Endodermal cell (in vitro differentiated cells): ENCODE measurements at regions not wholly inside any gene's neighbourhood (a gene's known extent, or its start where the extent isn't known, plus 50 kb on each side); places are given as distances from the start of the nearest gene placed in this dataset.

Source experiments
- DNase-seq: peaks from one replicate; pipeline ENCODE4 v3.0.0-alpha.2; 2017
- H3K27ac ChIP-seq: 2 replicates; pipeline ENCODE4 v1.5.1; 2013; ENCODE audit warnings: mild to moderate bottlenecking, low read depth, low read length, moderate library complexity
- H3K27me3 ChIP-seq: 2 replicates; pipeline ENCODE4 v1.6.1; 2013; ENCODE audit warnings: mild to moderate bottlenecking, low read length, moderate library complexity; ENCODE audit not compliant: insufficient read depth, control insufficient read depth, poor library complexity, severe bottlenecking
- H3K36me3 ChIP-seq: 2 replicates; pipeline ENCODE4 v1.7.0; 2013; ENCODE audit warnings: mild to moderate bottlenecking, low read length, moderate library complexity; ENCODE audit not compliant: control insufficient read depth, insufficient read depth
- H3K4me1 ChIP-seq: one replicate; pipeline ENCODE4 v1.7.0; 2013; ENCODE audit warnings: low read length; ENCODE audit not compliant: control insufficient read depth, insufficient read depth
- H3K4me3 ChIP-seq: 2 replicates; pipeline ENCODE4 v1.5.1; 2013; ENCODE audit warnings: mild to moderate bottlenecking, low read length, moderate library complexity
- H3K9ac ChIP-seq: 2 replicates; pipeline ENCODE4 v1.6.1; 2013; ENCODE audit warnings: mild to moderate bottlenecking, low read length, moderate library complexity; ENCODE audit not compliant: poor library complexity, severe bottlenecking; ENCODE audit errors: extremely low read depth
- H3K9me3 ChIP-seq: 2 replicates; pipeline ENCODE4 v1.6.1; 2013; ENCODE audit warnings: mild to moderate bottlenecking, low read length, moderate library complexity; ENCODE audit not compliant: control insufficient read depth
- H3K27ac Mint-ChIP-seq: 2 replicates; pipeline ENCODE4 v1.8.0; 2020; ENCODE audit warnings: mixed read lengths
- H3K27me3 Mint-ChIP-seq: 2 replicates; pipeline ENCODE4 v1.8.0; 2021; ENCODE audit warnings: mild to moderate bottlenecking, mixed read lengths; ENCODE audit not compliant: insufficient read depth
- H3K36me3 Mint-ChIP-seq: 2 replicates; pipeline ENCODE4 v1.8.0; 2020; ENCODE audit warnings: low read depth, mixed read lengths
- H3K4me1 Mint-ChIP-seq: 2 replicates; pipeline ENCODE4 v1.8.0; 2020; ENCODE audit warnings: mixed read lengths
- H3K4me3 Mint-ChIP-seq: 2 replicates; pipeline ENCODE4 v1.8.0; 2020; ENCODE audit warnings: mild to moderate bottlenecking, moderate library complexity, mixed read lengths
- H3K9me3 Mint-ChIP-seq: 2 replicates; pipeline ENCODE4 v1.8.0; 2020; ENCODE audit warnings: mild to moderate bottlenecking, mixed read lengths
- WGBS, 2 experiments: methylation state at CpG; one replicate each; pipeline versions ENCODE4 v1.1.5 to v1.1.7; 2013; ENCODE audit warnings: missing lambda C conversion rate in 2 of 2, mixed read lengths in 1 of 2; ENCODE audit not compliant: insufficient coverage in 1 of 2, insufficient read length in 1 of 2; 5-methylcytosine and 5-hydroxymethylcytosine counted together
- TF ChIP-seq, protein P1 (sequence below): fragments of 200-600 bp; sonication (generic); conservative IDR thresholded peaks from 2 replicates; pipeline ENCODE4 v1.5.0; 2021; ENCODE audit warnings: antibody characterized with exemption, mild to moderate bottlenecking

GRCh38 chr1:183732236-183732880 is 72.6 kb upstream of the RGL1 start:
- no peaks in the 10 kb centered on the region for H3K9me3 ChIP-seq
- DNase-seq = no peak
- no peaks in the 10 kb centered on the region for H3K36me3 Mint-ChIP-seq
- 92 to 100% methylated on average over 3 to 6 of the region's 6 CpGs for WGBS, 2 experiments
- no peaks in the 10 kb centered on the region for H3K9me3 Mint-ChIP-seq
- H3K27ac ChIP-seq = no peak overlapping the region
- H3K4me1 Mint-ChIP-seq = peaks cover 51% of the 10 kb centered on the region
- H3K4me3 ChIP-seq = no peak overlapping the region
- no peak overlapping the region for H3K9ac ChIP-seq
- no peak overlapping the region for H3K27ac Mint-ChIP-seq
- H3K36me3 ChIP-seq = no peaks in the 10 kb centered on the region
- TF ChIP-seq, protein P1, sequence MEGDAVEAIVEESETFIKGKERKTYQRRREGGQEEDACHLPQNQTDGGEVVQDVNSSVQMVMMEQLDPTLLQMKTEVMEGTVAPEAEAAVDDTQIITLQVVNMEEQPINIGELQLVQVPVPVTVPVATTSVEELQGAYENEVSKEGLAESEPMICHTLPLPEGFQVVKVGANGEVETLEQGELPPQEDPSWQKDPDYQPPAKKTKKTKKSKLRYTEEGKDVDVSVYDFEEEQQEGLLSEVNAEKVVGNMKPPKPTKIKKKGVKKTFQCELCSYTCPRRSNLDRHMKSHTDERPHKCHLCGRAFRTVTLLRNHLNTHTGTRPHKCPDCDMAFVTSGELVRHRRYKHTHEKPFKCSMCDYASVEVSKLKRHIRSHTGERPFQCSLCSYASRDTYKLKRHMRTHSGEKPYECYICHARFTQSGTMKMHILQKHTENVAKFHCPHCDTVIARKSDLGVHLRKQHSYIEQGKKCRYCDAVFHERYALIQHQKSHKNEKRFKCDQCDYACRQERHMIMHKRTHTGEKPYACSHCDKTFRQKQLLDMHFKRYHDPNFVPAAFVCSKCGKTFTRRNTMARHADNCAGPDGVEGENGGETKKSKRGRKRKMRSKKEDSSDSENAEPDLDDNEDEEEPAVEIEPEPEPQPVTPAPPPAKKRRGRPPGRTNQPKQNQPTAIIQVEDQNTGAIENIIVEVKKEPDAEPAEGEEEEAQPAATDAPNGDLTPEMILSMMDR = no peak
- H3K4me1 ChIP-seq = peaks cover 13% of the 10 kb centered on the region
- H3K27me3 ChIP-seq = no peaks in the 10 kb centered on the region
- H3K27me3 Mint-ChIP-seq = no peaks in the 10 kb centered on the region
- no peak overlapping the region for H3K4me3 Mint-ChIP-seq

DNA sequence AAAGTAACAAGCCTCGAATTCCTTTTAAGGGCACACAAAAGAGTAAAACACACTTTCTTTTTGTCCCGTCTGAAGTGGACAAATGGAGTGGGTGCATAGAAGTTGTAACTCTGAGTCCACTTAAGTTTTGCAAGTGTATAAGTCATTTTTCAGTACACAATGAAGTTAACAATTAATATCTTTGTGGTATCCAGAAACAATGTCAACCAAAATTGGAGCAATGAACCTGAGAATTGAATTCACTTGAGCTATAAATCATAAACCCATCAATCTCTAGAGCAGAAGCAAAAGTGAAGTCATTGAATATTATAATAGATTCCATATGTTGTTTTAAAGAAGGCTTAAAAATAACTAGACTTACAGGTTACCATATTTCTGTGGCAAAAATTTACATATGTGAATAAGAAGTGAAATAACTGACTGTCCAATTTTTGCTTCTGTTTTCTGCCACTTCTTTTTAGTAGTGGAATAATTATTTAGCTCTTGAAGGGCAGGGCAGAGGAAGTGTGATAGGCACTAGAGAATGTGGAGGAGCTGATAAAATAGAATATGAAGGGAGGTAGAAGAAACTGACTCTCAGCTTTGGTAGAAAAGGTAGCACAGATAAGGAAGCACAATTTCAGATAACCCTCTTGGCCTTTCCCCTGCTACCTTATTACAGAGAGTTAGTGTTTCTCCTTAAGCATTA is 73.9 kb upstream of the RGL1 start:
- no peak overlapping the region for H3K4me3 Mint-ChIP-seq
- TF ChIP-seq, protein P1 = no peak
- Histone ChIP-seq H3K4me1 (peaks cover 13% of the 10 kb centered on the region), H3K27me3 (no peaks in the 10 kb centered on the region), H3K9me3 (no peaks in the 10 kb centered on the region), H3K36me3 (no peaks in the 10 kb centered on the region), H3K27ac (no peak overlapping the region), H3K9ac (no peak overlapping the region), H3K4me3 (no peak overlapping the region)
- WGBS, 2 experiments = 90 to 100% methylated on average over 1 to 2 of the region's 2 CpGs
- no peaks in the 10 kb centered on the region for H3K36me3 Mint-ChIP-seq
- peaks cover 42% of the 10 kb centered on the region for H3K4me1 Mint-ChIP-seq
- no peak overlapping the region for H3K27ac Mint-ChIP-seq
- no peaks in the 10 kb centered on the region for H3K9me3 Mint-ChIP-seq
- no peaks in the 10 kb centered on the region for H3K27me3 Mint-ChIP-seq
- no peak for DNase-seq

DNA sequence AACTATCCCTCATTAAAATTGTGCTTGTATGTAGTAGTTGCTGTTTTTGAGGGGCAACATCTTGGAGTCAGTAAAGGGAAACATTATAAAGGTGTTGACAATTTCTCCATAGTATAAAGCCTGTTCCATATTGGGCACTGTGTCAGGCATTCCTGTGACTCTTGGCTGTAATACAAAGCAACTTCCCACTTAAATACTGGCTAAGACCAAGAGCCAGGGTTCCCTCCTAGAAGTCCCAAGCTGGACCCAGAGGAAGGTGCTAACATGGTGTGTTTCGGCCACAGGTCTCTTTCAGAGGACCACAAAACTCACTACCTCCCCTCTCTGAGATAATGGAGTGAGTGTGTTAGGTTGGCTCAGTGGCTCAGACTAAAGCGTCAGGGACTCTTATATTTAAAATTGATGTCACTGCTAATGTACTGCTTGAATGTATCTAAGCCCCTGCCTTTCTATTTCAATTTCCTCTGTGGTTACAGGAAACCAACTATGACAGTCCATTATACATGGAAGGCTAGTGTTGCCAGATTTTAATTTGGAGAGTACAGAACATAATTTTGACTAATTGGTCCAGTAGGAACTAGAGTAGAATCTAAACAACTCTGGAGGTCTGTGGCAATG is 74.7 kb upstream of the RGL1 start:
- no peak overlapping the region for H3K27ac Mint-ChIP-seq
- no peaks in the 10 kb centered on the region for H3K27me3 Mint-ChIP-seq
- H3K36me3 ChIP-seq = no peaks in the 10 kb centered on the region
- no peaks in the 10 kb centered on the region for H3K27me3 ChIP-seq
- H3K9me3 Mint-ChIP-seq = no peaks in the 10 kb centered on the region
- H3K4me3 Mint-ChIP-seq = no peak overlapping the region
- no peaks in the 10 kb centered on the region for H3K36me3 Mint-ChIP-seq
- no peak for DNase-seq
- no peak overlapping the region for H3K27ac ChIP-seq
- peaks cover 13% of the 10 kb centered on the region for H3K4me1 ChIP-seq
- peaks cover 35% of the 10 kb centered on the region for H3K4me1 Mint-ChIP-seq
- H3K9ac ChIP-seq = no peak overlapping the region
- 94% methylated on average over 2 of the region's 2 CpGs; no CpG with 5 or more reads in 1 of the 2 experiments for WGBS, 2 experiments
- TF ChIP-seq, protein P1 = no peak
- H3K9me3 ChIP-seq = no peaks in the 10 kb centered on the region
- H3K4me3 ChIP-seq = no peak overlapping the region
